Stimulated activated CD8-positive, alpha-beta memory T cell treated with anti-CD3 and anti-CD28 coated beads, Interleukin-12 subunit alpha, Interleukin-12 subunit beta, amount 100 ng/mL, for 4 hours (primary cell): ENCODE measurements at regions not wholly inside any gene's neighbourhood (a gene's known extent, or its start where the extent isn't known, plus 50 kb on each side); places are given as distances from the start of the nearest gene placed in this dataset.
"Not testable (repeated sequence)": the region's sequence is repeated elsewhere in the genome, so short reads cannot be mapped to it uniquely, and the experiment has no call there.

ENCODE experiments used
- DNase-seq: peaks from one replicate; pipeline ENCODE4 v3.0.0-alpha.2; 2020; ENCODE audit warnings: low read depth

DNA sequence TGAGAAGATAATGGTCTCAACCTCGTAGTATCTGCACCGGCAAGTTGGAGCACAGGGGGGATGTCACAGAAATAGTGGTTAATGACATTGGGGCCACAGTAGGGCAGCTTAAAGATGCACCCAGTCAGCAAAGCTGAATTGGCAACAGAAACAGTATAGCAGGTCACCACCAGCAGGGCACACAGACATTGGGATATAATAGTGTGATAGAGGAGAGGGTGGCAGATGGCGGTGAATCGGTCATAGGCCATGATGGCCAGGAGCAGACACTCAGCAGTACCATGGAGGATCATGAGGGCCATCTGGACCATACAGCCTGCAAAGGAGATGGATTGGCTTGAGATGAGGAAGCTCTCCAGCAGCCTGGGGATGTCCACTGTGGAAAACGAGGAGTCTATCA is 106.0 kb upstream of the OR9Q1 start:
- DNase-seq = no peak

DNA sequence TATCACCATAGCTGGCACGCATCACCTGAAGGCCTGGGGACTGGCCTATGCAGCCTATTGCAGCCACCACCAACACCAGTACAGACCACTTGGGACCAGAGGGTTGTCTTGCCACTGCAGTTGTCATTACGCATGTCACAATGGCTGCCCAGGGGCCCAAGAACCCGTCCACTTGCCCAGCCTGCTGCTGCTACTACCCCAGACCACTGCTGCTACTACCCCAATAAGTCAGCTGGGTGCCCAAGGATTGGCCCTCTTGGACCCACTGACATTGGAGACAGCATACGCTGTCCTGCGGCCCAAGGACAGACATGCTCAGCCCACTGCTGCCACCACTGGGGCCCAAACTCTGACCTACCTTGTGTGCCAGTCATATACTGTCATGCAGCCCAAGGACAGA is 102.7 kb upstream of the OR9Q1 start:
- DNase-seq = no peak

DNA sequence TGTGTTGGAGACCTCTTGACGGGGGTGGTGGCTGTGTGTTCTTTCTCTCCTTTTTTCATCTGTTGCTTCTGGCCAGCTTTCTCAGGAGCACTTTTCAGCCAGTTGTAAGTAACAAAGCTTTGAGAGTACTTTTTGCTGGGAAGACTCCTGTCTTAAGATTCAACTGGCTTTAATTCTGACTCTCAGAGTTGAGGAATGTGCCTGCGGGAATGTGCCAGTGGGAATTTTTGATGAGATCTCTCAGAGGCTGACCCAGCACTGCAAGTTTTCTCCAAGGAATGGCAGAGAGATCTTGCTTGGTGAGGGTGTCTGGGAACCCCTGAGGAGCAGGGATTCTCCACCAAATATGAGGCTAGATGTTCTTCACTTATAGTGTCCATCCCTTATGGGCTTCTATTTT is 91.6 kb upstream of the OR9Q1 start:
- no peak for DNase-seq

DNA sequence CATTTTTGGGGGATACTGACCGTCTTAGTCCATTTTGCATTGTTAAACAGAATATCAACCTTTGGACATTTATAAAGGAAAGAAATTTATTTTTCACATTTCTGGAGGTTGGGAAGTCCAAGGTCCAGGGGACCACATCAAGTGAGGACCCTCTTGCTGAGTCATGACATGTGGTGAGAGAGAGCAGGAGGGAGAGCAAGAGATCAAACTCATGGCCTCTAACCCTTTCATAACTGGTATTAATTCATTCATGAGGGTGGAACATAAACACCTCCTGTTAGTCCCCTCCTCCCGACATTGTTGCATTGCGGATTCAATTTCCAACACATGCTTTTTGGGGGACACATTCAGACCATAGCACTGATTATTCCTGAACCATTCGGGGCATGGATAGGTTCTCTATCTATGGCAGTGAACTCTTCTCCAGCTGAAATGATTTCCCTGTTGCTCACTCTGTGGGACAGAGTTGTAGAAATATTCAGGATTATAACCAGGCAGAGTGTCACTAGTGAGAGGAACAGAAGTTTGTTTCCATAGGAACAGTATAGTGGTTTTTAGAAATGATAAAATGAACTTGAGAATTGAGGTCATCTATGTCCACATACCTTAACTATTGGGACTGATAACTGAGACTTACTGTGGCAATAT is 88.2 kb upstream of the OR9Q1 start:
- no peak for DNase-seq

DNA sequence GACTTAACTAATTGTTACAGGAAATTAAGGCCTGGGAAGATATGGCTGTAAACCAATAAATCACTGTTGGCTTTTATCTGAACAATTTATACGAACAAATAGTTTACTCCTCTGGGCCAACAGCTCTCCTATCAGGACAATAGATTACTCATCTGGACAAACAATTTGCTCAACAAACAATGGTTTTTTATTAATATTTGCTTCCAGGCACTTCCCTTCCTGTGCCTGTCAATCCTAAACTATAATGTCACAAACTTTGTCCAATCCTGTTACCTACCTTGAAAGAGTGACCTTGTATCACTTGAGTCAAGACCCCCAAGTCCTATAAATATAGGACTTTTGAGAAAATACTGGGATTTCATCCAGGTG is 87.6 kb upstream of the OR9Q1 start:
- DNase-seq = no peak

DNA sequence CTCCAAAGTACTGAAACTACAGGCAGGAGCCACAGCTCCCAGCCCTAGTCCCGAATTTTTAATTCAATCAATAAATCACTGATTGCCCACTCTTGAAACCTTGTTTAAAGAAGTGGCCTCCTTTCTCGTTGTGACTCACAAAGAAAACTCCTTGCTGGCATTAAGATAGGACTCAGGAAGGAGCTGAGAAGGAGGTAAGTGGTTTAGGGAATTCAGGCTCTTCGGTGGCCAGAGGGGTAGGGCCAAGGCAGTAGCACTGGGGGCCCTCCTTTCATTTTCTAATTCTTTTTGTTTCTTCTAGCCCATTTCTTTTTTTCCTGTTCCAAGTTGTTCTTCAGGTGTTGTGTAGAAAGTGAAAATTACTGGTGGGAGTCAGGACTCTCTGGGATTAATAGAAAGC is 86.2 kb upstream of the OR9Q1 start:
- no peak for DNase-seq

DNA sequence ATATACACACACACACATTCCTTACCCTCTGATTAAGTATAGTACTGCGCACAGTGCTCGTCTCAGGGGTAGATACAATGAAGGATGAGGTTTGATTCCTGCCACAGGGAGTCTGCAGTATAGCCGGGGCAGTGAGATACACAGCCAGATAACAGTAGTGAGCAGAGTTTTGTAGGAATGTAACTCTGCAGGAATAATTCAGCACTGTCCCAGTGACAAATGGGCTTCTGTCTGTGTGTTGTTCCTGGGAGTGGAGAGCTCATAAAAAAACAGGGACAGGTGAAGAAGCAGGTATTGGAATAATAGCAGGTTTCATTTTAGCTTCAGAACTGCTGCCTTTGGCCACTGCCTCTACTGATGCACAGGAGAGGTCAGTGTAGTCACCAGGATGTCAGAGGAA is 85.3 kb upstream of the OR9Q1 start:
- DNase-seq = no peak

DNA sequence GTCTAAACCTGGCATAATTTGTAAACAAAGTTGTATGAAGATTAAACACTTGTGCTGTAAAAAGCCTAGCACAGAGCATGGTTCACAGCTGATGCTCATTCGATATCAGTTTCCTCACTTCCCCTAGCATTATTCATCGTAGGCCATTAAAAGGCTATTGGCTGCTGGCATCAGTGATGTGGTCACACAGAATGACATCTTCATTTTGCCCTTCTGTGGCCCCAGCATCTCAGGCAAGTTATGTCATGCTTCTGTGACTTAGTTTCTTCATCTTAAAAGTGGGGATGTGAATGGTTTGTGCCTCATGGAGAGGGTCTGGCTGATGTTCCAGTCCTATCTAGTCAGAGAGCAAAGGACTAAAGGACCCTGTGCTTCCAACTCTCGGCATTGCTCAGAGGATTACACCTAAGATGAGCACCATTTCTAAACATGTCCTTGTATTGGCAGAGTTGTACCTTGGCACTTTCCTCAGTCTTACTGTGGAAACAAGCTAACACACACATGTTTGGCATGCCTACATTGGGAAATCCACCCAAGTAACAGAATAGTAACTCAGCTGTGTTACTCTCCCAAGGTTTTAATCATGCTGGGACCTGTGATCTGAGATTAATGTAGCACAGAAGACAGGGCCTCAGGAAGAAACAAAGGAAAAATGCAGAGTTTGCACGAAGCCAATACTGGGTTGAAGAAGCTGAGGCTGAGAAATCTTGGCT is 83.5 kb upstream of the OR9Q1 start:
- DNase-seq = no peak

DNA sequence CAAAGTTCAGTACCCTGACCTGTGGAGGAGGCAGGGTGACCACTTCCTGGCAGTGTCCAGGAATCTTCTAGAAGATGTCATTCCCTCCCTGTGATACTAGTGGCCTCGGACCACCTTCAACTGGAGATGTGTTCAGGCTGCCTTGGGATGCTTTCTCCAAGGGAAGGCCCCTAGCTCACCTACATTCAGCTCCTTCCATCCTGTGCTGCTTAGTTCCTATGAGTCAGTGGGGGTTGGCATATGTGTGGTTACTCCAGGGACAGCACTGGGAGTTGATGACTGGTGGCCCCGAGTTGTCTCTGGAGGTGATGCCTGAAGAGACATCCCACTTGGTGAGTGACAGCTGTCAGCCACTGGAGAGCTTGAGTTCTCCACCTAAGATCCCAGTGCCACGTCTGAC is 81.8 kb upstream of the OR9Q1 start:
- no peak for DNase-seq

DNA sequence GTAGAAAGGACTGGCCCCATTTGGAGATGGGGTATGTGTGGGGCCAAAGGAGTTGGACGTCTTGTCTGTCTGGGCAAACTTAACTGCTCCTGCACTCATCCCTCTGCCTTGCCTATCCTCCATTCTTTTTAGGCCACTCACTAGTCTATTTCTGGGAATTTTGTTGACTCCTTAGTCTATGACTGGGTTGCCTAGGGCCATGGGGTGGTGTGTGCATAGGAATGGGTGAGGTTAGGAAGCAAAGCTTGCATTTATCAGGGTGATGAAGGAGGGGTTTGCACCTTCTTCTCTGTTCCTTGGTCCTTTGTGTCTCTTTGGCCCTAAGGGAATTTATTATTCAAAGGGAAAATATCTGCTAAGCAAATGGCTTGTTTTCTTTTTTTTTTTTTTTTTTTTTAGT is 80.9 kb upstream of the OR9Q1 start:
- no peak for DNase-seq

DNA sequence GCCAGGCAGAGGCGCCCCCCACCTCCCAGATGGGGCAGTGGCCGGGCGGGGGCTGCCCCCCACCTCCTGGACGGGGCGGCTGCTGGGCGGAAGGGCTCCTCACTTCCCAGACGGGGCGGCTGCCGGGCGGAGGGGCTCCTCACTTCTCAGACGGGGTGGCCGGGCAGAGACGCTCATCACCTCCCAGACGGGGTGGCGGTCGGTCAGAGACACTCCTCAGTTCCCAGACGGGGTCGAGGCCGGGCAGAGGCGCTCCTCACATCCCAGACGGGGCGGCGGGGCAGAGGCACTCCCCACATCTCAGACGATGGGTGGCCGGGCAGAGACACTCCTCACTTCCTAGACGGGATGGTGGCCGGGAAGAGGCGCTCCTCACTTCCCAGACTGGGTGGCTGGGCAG is 79.9 kb upstream of the OR9Q1 start:
- DNase-seq = not testable (repeated sequence)

DNA sequence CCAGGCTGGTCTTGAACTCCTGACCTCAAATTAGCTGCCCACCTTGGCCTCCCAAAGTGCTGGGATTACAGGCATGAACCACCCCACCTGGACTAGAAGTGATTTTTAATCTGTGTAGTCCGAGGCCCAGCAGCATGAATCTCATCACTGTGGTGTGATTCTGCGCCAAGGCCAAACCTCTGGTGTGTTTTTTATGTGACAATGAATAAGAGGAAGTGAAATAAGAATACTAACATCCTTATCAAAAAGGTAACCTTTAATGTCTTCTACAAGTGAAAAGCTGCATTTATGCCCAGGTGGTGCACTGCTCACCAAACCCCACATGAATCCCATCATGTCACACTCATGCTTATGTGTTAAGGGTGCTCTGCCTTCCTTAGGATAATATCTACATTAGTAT is 77.1 kb upstream of the OR9Q1 start:
- no peak for DNase-seq

DNA sequence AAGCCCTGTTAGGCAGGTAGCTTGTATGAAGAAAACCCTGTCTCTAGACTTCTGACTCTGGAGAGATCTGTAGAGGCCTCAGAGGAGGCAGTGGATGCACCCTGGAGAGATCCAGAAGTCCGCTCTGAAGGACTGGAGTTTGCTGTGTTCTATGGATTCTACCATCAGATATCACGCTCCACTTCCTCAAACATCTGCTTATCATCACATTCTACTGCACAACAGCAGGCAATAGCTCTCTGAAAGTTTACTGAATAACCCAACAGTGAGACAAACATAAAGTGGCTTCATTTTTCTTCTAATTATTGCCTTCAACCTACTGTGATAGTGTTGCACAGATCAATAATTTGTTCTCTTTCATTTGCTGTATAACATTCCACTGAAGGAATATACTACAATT is 59.0 kb upstream of the OR9Q1 start:
- no peak for DNase-seq

DNA sequence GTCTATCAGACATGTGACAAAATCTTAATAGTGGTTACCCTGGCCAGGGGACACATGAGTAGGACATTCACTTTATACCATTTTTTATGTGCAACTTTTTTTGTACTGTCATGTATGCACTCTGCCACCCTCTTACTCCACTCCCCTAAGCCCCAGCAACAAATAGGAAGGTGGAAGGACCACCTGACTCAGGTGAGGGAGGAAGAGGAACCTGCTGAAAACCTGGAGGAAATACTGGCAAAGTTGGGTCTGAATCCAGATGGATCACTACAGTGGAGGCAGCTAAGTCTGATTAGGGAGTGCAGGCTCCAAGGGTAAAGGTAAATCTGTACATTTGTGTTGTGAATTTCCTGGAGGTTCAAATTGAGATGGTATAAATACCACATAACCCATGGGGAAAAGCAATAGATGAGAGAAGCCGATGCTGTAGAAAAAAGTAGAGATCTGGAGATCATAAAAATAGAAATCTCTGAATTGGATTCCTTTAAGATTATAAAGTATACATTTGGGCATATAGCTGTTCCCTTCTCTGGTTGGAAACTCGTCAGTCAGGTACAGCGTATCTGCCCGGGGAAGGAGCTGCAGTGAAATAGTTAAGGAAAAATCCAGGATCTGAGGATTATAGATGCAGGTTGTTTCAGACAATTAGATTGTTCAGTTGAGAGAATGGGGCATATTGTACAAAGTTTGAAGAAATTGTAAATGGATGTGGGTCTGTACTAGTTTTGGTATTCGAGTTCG is 52.2 kb upstream of the OR9Q1 start:
- DNase-seq = no peak

DNA sequence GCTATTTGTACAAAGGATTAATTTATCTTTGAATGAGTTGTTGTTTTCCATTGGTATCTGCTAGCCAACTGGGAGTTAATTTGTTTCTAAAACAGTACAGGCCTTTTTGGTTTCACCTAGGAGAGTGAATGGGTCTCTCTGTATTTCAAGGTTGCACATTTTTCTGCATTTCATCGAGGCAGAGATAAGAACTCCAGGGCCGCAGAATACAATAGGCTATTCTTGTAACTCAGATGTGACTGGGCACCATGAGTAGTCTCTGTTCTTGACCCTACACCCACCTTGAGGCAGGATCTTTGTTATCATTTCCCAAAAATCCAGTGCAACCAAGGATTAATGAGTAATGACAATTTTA is 51.7 kb upstream of the OR9Q1 start:
- DNase-seq = no peak
